ENCODE measurements at regions not wholly inside any gene's neighbourhood (a gene's known extent, or its start where the extent isn't known, plus 50 kb on each side); places are given as distances from the start of the nearest gene placed in this dataset.

GRCh38 chr4:138673053-138673452 is 342.5 kb upstream of the NOCT start:
- TF ChIP-seq, protein P1, sequence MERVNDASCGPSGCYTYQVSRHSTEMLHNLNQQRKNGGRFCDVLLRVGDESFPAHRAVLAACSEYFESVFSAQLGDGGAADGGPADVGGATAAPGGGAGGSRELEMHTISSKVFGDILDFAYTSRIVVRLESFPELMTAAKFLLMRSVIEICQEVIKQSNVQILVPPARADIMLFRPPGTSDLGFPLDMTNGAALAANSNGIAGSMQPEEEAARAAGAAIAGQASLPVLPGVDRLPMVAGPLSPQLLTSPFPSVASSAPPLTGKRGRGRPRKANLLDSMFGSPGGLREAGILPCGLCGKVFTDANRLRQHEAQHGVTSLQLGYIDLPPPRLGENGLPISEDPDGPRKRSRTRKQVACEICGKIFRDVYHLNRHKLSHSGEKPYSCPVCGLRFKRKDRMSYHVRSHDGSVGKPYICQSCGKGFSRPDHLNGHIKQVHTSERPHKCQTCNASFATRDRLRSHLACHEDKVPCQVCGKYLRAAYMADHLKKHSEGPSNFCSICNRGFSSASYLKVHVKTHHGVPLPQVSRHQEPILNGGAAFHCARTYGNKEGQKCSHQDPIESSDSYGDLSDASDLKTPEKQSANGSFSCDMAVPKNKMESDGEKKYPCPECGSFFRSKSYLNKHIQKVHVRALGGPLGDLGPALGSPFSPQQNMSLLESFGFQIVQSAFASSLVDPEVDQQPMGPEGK (CRISPR knock-in tag; IDR thresholded peaks at IDR 0.05; ENCODE audit: borderline replicate concordance), result no peak
- TF ChIP-seq ZNF8 (CRISPR knock-in tag; IDR thresholded peaks at IDR 0.05) (no peak), CSRNP3 (CRISPR knock-in tag; IDR thresholded peaks at IDR 0.05) (no peak), CREB5 (CRISPR knock-in tag; IDR thresholded peaks at IDR 0.05; ENCODE audit: low read depth) (no peak), GLIS3 (CRISPR knock-in tag; IDR thresholded peaks at IDR 0.05) (no peak), RARB (CRISPR knock-in tag; IDR thresholded peaks at IDR 0.05) (no peak), OSR1 (CRISPR knock-in tag; IDR thresholded peaks at IDR 0.05) (no peak), PPARA (CRISPR knock-in tag; IDR thresholded peaks at IDR 0.05; ENCODE audit: borderline replicate concordance) (no peak), ZC3H10 (CRISPR knock-in tag; IDR thresholded peaks at IDR 0.05) (no peak), TSHZ2 (CRISPR knock-in tag; IDR thresholded peaks at IDR 0.05) (no peak), ZNF70 (CRISPR knock-in tag; IDR thresholded peaks at IDR 0.05) (no peak), ARNTL (CRISPR knock-in tag; IDR thresholded peaks at IDR 0.05; ENCODE audit: borderline replicate concordance, low read depth) (no peak), TOX (CRISPR knock-in tag; IDR thresholded peaks at IDR 0.05; ENCODE audit: borderline replicate concordance) (no peak), ZFP30 (CRISPR knock-in tag; IDR thresholded peaks at IDR 0.05) (no peak), TCF4 (CRISPR knock-in tag; IDR thresholded peaks at IDR 0.05; ENCODE audit: borderline replicate concordance) (no peak), BACH2 (CRISPR knock-in tag; IDR thresholded peaks at IDR 0.05; ENCODE audit: borderline replicate concordance) (no peak), ISL1 (CRISPR knock-in tag; IDR thresholded peaks at IDR 0.05) (no peak), ESRRG (CRISPR knock-in tag; IDR thresholded peaks at IDR 0.05) (no peak), ZNF565 (CRISPR knock-in tag; conservative IDR thresholded peaks at IDR 0.05; ENCODE audit: low read depth) (no peak)
- TF ChIP-seq, protein P2, sequence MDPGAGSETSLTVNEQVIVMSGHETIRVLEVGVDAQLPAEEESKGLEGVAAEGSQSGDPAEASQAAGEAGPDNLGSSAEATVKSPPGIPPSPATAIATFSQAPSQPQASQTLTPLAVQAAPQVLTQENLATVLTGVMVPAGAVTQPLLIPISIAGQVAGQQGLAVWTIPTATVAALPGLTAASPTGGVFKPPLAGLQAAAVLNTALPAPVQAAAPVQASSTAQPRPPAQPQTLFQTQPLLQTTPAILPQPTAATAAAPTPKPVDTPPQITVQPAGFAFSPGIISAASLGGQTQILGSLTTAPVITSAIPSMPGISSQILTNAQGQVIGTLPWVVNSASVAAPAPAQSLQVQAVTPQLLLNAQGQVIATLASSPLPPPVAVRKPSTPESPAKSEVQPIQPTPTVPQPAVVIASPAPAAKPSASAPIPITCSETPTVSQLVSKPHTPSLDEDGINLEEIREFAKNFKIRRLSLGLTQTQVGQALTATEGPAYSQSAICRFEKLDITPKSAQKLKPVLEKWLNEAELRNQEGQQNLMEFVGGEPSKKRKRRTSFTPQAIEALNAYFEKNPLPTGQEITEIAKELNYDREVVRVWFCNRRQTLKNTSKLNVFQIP (CRISPR knock-in tag; IDR thresholded peaks at IDR 0.05; ENCODE audit: borderline replicate concordance, low read depth), result no peak
- no peak for ATAC-seq

- ATAC-seq, result no peak
- TF ChIP-seq CSRNP3 (CRISPR knock-in tag; IDR thresholded peaks at IDR 0.05), result no peak
- no peak for TF ChIP-seq TCF4 (CRISPR knock-in tag; IDR thresholded peaks at IDR 0.05; ENCODE audit: borderline replicate concordance)
- no peak for TF ChIP-seq ZFP3 (CRISPR knock-in tag; IDR thresholded peaks at IDR 0.05)
- TF ChIP-seq ZC3H10 (CRISPR knock-in tag; IDR thresholded peaks at IDR 0.05), result no peak
- no peak for TF ChIP-seq ISL1 (CRISPR knock-in tag; IDR thresholded peaks at IDR 0.05)
- no peak for TF ChIP-seq ARNTL (CRISPR knock-in tag; IDR thresholded peaks at IDR 0.05; ENCODE audit: borderline replicate concordance, low read depth)
- TF ChIP-seq ZNF70 (CRISPR knock-in tag; IDR thresholded peaks at IDR 0.05), result no peak
- TF ChIP-seq, protein P1 (CRISPR knock-in tag; IDR thresholded peaks at IDR 0.05; ENCODE audit: borderline replicate concordance), result no peak
Observed at GRCh38 chr4:138672393-138672976, 343.1 kb upstream of the NOCT start.

Measured in SK-N-SH treated with all-trans-retinoic acid at 6 μM for 48 hours (cell line).